GM21390 (cell line): ENCODE measurements at regions not wholly inside any gene's neighbourhood (a gene's known extent, or its start where the extent isn't known, plus 50 kb on each side); places are given as distances from the start of the nearest gene placed in this dataset.

Source experiments
- ATAC-seq: cut with Tn5 transposase; IDR thresholded peaks from one replicate; pipeline ENCODE4 v1.9.1; 2021; ENCODE audit not compliant: unreplicated experiment

- no peak for ATAC-seq
Observed at GRCh38 chr9:90979138-90979551, 177.5 kb downstream of the SYK start.

- no peak for ATAC-seq
Observed at GRCh38 chr9:90979639-90980038, 178.0 kb downstream of the SYK start.

- ATAC-seq, result no peak
Observed at GRCh38 chr9:90981726-90982125, 180.1 kb downstream of the SYK start.

- ATAC-seq, result no peak
Observed at GRCh38 chr9:90983394-90983793, 181.8 kb downstream of the SYK start.

- ATAC-seq, result no peak
Observed at GRCh38 chr9:90985631-90986030, 184.0 kb downstream of the SYK start.

GRCh38 chr9:90986161-90986560 is 184.5 kb downstream of the SYK start:
- no peak for ATAC-seq

- no peak for ATAC-seq
Observed at GRCh38 chr9:90987566-90987965, 185.9 kb downstream of the SYK start.

- ATAC-seq, result no peak
Observed at GRCh38 chr9:90988318-90988717, 186.7 kb downstream of the SYK start.

GRCh38 chr9:90991953-90992352 is 190.3 kb downstream of the SYK start:
- ATAC-seq, result no peak

GRCh38 chr9:90995516-90995915 is 193.9 kb downstream of the SYK start:
- no peak for ATAC-seq

- no peak for ATAC-seq
Observed at GRCh38 chr9:90996154-90997065, 194.8 kb downstream of the SYK start.

- ATAC-seq, result no peak
Observed at GRCh38 chr9:90998573-90998972, 197.0 kb downstream of the SYK start.

- no peak for ATAC-seq
Observed at GRCh38 chr9:90999425-91000397, 198.1 kb downstream of the SYK start.

- no peak for ATAC-seq
Observed at GRCh38 chr9:91001146-91001611, 199.6 kb downstream of the SYK start.

GRCh38 chr9:91004484-91004883 is 202.9 kb downstream of the SYK start:
- no peak for ATAC-seq

GRCh38 chr9:91004992-91005391 is 203.4 kb downstream of the SYK start:
- no peak for ATAC-seq

GRCh38 chr9:91006046-91006445 is 204.4 kb downstream of the SYK start:
- no peak for ATAC-seq

- no peak for ATAC-seq
Observed at GRCh38 chr9:91008568-91008967, 206.9 kb downstream of the SYK start.

- ATAC-seq, result no peak
Observed at GRCh38 chr9:91011891-91012290, 210.3 kb downstream of the SYK start.

- no peak for ATAC-seq
Observed at GRCh38 chr9:91012933-91013841, 211.6 kb downstream of the SYK start.

GRCh38 chr9:91017245-91017644 is 215.6 kb downstream of the SYK start:
- no peak for ATAC-seq
